ENCODE measurements at regions not wholly inside any gene's neighbourhood (a gene's known extent, or its start where the extent isn't known, plus 50 kb on each side); places are given as distances from the start of the nearest gene placed in this dataset.
A peak's percentile ranks its signal among the peaks of the same experiment; 100 is the strongest.
"Not testable (repeated sequence)": the region's sequence is repeated elsewhere in the genome, so short reads cannot be mapped to it uniquely, and the experiment has no call there.

DNA sequence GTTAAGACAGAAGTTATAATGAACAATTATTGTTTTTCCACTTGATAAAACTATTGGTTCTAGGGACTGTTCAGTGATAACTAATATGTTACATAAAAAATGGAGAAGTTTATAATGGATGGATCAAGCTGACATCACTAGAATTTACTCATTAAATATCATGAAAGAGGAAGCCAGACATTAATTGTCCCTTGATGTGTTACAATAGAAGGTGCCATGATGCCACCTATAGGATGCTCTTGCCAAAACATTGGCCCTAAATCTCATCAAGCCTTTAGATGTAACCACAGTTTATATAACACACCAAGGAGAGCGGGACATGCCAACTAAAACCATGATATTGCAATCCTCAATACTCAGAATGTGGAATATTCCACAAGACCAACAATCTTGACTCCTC is 147.9 kb upstream of the MON1B start:
- Histone ChIP-seq H3K9ac (no peak overlapping the region), H4K20me1 (ENCODE audit: insufficient read depth) (no peaks in the 10 kb centered on the region), H3K4me1 (ENCODE audit: low read depth, poor library complexity, severe bottlenecking) (no peaks in the 10 kb centered on the region), H3K27ac (no peak overlapping the region), H2AFZ (ENCODE audit: low read depth) (no peak overlapping the region), H3K27me3 (ENCODE audit: insufficient read depth, low read depth) (no peaks in the 10 kb centered on the region), H3K79me2 (ENCODE audit: insufficient read depth, low read depth) (no peaks in the 10 kb centered on the region), H3K4me2 (no peak overlapping the region), H3K4me3 (IDR thresholded peaks at IDR 0.05; ENCODE audit: insufficient read depth, low read depth, low read length) (no peak overlapping the region), H3K36me3 (ENCODE audit: insufficient read depth) (no peaks in the 10 kb centered on the region)
- TF ChIP-seq, protein P1, sequence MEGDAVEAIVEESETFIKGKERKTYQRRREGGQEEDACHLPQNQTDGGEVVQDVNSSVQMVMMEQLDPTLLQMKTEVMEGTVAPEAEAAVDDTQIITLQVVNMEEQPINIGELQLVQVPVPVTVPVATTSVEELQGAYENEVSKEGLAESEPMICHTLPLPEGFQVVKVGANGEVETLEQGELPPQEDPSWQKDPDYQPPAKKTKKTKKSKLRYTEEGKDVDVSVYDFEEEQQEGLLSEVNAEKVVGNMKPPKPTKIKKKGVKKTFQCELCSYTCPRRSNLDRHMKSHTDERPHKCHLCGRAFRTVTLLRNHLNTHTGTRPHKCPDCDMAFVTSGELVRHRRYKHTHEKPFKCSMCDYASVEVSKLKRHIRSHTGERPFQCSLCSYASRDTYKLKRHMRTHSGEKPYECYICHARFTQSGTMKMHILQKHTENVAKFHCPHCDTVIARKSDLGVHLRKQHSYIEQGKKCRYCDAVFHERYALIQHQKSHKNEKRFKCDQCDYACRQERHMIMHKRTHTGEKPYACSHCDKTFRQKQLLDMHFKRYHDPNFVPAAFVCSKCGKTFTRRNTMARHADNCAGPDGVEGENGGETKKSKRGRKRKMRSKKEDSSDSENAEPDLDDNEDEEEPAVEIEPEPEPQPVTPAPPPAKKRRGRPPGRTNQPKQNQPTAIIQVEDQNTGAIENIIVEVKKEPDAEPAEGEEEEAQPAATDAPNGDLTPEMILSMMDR (conservative IDR thresholded peaks at IDR 0.05; ENCODE audit: low read depth, low read length) = 0 out of 2 replicates have a peak, but pooled peaks have one; percentile 23

DNA sequence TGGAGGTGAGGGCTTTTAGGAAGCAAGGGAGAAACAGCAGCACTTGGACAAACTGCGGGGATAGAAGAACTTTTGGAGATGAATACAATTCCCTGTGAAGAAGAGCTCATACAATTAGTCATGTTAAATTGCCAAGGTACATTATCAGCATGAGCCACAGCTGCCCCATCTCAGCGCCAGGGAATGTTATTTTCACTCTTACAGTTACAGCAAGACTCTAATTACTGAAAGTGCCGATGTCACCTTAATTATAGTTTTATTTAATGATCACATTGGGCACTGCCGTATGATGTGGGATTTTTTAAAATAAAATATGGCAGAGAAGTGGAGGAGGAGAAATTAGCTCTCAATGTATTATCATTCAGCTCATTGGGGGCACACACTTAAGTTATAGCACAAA is 144.8 kb upstream of the MON1B start:
- Histone ChIP-seq H3K27me3 (ENCODE audit: insufficient read depth, low read depth) (no peaks in the 10 kb centered on the region), H2AFZ (ENCODE audit: low read depth) (no peak overlapping the region), H3K9ac (no peak overlapping the region), H3K4me3 (IDR thresholded peaks at IDR 0.05; ENCODE audit: insufficient read depth, low read depth, low read length) (no peak overlapping the region), H3K27ac (no peak overlapping the region), H3K4me1 (ENCODE audit: low read depth, poor library complexity, severe bottlenecking) (no peaks in the 10 kb centered on the region), H3K36me3 (ENCODE audit: insufficient read depth) (no peaks in the 10 kb centered on the region), H3K4me2 (no peak overlapping the region), H3K79me2 (ENCODE audit: insufficient read depth, low read depth) (no peaks in the 10 kb centered on the region), H4K20me1 (ENCODE audit: insufficient read depth) (no peaks in the 10 kb centered on the region)
- TF ChIP-seq, protein P1 (conservative IDR thresholded peaks at IDR 0.05; ENCODE audit: low read depth, low read length) = no peak

DNA sequence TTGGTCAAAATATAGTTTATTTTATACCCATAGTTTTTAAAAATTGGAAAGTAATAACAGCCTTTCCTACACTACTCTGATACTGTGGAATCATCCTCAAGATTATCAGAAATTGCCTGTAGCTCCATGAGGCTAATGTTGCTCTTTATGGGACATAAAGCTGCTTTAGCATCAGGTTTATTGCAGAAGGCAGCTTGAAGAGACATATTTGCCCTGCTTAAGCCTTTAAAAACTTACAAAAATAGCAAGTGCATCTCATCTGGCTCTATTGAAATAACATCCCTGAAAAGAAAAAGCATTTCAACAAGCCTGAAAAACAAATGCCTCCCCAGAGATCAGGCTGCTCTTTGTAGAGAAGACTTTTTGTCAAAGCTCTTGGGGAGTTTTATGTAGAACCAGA is 142.9 kb upstream of the MON1B start:
- no peak overlapping the region for H2AFZ ChIP-seq (ENCODE audit: low read depth)
- H3K27me3 ChIP-seq (ENCODE audit: insufficient read depth, low read depth) = no peaks in the 10 kb centered on the region
- no peak overlapping the region for H3K9ac ChIP-seq
- no peaks in the 10 kb centered on the region for H3K79me2 ChIP-seq (ENCODE audit: insufficient read depth, low read depth)
- H3K36me3 ChIP-seq (ENCODE audit: insufficient read depth) = no peaks in the 10 kb centered on the region
- TF ChIP-seq, protein P1 (conservative IDR thresholded peaks at IDR 0.05; ENCODE audit: low read depth, low read length) = no peak
- H4K20me1 ChIP-seq (ENCODE audit: insufficient read depth) = no peaks in the 10 kb centered on the region
- H3K27ac ChIP-seq = no peak overlapping the region
- H3K4me1 ChIP-seq (ENCODE audit: low read depth, poor library complexity, severe bottlenecking) = no peaks in the 10 kb centered on the region
- no peak overlapping the region for H3K4me2 ChIP-seq
- no peak overlapping the region for H3K4me3 ChIP-seq (IDR thresholded peaks at IDR 0.05; ENCODE audit: insufficient read depth, low read depth, low read length)

DNA sequence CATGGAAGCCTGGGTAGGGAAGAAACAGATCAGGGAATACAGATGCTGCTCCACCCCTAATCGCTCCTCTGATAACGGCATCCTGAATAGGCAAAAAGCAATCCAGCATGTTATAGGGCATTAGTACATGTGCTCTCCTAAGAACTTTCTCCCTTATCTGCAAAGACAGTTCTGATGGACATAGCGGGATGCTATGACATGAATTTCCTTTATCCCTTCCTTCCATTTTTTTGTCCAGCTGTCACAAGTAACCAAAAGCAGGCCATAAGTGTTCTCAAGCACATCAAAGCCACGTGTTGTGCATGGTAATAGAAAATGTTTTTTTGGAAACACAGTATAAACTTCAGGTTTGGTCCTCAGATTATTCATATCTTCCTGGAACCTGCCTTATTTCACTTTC is 141.4 kb upstream of the MON1B start:
- H3K4me2 ChIP-seq = no peak overlapping the region
- H2AFZ ChIP-seq (ENCODE audit: low read depth) = no peak overlapping the region
- TF ChIP-seq, protein P1 (conservative IDR thresholded peaks at IDR 0.05; ENCODE audit: low read depth, low read length) = no peak
- H3K36me3 ChIP-seq (ENCODE audit: insufficient read depth) = no peaks in the 10 kb centered on the region
- H3K4me3 ChIP-seq (IDR thresholded peaks at IDR 0.05; ENCODE audit: insufficient read depth, low read depth, low read length) = no peak overlapping the region
- H3K79me2 ChIP-seq (ENCODE audit: insufficient read depth, low read depth) = no peaks in the 10 kb centered on the region
- H3K27ac ChIP-seq = no peak overlapping the region
- no peaks in the 10 kb centered on the region for H3K4me1 ChIP-seq (ENCODE audit: low read depth, poor library complexity, severe bottlenecking)
- no peaks in the 10 kb centered on the region for H4K20me1 ChIP-seq (ENCODE audit: insufficient read depth)
- no peak overlapping the region for H3K9ac ChIP-seq
- H3K27me3 ChIP-seq (ENCODE audit: insufficient read depth, low read depth) = no peaks in the 10 kb centered on the region

DNA sequence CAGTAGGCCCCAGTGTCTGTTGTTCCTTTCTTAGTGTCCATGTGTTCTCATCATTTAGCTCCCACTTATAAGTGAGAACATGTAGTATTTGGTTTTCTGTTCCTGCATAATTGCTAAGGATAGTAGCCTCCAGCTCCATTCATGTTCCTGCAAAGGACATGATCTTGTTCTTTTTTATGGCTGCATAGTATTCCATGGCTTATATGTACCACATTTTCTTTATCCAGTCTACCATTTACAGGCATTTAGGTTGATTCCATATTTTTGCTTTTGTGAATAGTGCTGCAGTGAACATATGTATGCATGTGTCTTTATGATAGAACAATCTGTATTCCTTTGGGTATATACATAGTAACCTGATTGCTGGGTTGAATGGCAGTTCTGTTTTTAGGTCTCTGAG is 134.4 kb upstream of the MON1B start:
- H3K4me1 ChIP-seq (ENCODE audit: low read depth, poor library complexity, severe bottlenecking); H3K36me3 ChIP-seq (ENCODE audit: insufficient read depth); H3K9ac ChIP-seq; H3K27me3 ChIP-seq (ENCODE audit: insufficient read depth, low read depth); H2AFZ ChIP-seq (ENCODE audit: low read depth); H3K4me2 ChIP-seq; H4K20me1 ChIP-seq (ENCODE audit: insufficient read depth); H3K27ac ChIP-seq; H3K79me2 ChIP-seq (ENCODE audit: insufficient read depth, low read depth); H3K4me3 ChIP-seq (IDR thresholded peaks at IDR 0.05; ENCODE audit: insufficient read depth, low read depth, low read length): not testable (repeated sequence)

Measured in KMS-11 (cell line).